ENCODE measurements at regions not wholly inside any gene's neighbourhood (a gene's known extent, or its start where the extent isn't known, plus 50 kb on each side); places are given as distances from the start of the nearest gene placed in this dataset.
"Not testable (repeated sequence)": the region's sequence is repeated elsewhere in the genome, so short reads cannot be mapped to it uniquely, and the experiment has no call there.

DNA sequence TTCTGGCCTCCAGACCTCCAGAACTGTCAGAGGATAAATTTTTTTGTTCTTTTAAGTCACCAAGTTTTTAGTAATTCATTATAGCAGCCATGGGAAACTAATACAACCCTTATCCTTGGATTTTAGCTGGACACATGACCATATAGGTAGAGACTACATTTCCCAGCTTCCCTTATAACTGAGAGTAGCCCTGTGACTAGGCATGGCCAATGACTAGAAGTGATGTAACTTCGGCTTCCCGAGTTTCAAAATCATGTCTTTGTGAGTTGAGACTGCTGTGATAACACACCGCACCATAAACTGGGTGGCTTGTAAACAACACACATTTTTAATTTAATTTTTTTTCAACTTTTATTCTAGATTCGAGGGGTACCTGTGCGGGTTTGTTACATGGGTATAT is 134.0 kb upstream of the SERTAD2 start:
- intact Hi-C loops (cut with DNase I): no loop called here
- DNase-seq (ENCODE audit: low spot score): no peak

DNA sequence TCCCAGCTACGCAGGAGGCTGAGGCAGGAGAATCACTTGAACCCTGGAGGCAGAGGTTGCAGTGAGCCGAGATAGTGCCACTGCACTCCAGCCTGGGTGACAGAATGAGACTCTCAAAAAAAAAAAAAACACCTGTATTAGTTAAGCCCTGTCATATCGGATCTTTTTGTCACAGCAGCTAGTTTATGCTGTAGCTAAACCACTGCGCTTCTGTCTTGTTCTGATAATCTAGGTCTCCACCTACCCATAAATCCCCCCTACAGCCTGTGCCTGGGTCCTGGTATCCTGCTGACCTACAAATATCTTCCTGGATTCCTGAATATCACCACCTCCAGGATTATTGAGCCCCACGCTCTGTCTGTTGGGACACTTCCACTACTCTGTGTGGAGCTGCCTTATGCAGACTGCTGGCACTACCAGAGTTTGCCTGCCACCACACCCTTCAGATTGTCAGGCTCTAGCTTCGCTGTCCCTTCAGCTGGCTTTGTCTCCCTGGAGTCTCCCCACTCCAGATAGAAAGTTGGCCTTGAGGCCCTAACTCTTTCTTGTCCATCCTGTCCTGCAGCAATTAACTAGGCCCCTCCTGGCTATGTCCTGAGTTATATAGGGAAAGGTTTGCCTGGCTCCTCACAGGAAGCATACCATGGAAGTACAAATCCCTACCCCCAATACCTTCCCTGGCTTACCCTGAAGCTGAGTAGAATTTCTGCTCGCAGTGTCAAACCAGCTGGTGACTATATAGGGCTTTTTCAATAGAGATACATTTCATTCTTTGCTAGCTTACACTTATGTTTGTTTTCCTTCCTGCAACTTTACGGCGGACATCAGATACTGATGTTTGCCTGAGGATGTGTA is 136.0 kb upstream of the SERTAD2 start:
- DNase-seq (ENCODE audit: low spot score): no peak
- intact Hi-C loops (cut with DNase I): no loop called here

GRCh38 chr2:64792300-64792699 is 138.6 kb upstream of the SERTAD2 start:
- intact Hi-C loops (cut with DNase I): no loop called here
- no peak for DNase-seq (ENCODE audit: low spot score)

GRCh38 chr2:64792995-64793639 is 139.4 kb upstream of the SERTAD2 start:
- no peak for DNase-seq (ENCODE audit: low spot score)
- intact Hi-C loops (cut with DNase I): no loop called here

GRCh38 chr2:64793701-64794100 is 140.0 kb upstream of the SERTAD2 start:
- no peak for DNase-seq (ENCODE audit: low spot score)
- intact Hi-C loops (cut with DNase I): no loop called here

- DNase-seq (ENCODE audit: low spot score): no peak
- intact Hi-C loops (cut with DNase I): no loop called here
Observed at GRCh38 chr2:64794426-64794995, 140.8 kb upstream of the SERTAD2 start.

DNA sequence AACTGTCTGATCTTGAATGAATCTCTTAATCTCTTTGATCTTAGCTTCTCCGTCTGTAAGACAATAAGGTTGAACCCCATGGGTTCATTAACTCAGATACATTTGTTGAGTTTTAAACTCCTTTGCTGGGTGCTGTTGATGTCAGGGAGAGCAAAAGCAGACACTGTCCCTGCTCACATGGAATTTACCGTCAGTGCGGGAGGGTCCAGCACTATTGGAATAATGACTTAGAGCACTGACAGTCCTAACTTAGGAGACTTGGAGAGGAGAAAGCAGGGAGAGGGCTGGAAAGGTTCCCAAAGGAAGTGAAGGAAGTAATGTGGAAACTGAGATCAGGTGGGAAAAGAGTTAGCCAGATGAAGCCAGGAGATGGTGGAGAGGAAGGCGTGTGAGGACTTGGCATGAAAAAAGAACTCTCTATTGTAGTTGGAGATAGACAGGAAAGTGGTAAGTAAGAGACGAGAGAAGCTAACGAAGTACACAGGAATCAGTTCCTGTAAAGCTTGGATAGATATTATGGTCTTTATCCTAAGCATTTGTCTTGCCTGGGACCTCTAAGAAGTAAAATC is 141.4 kb upstream of the SERTAD2 start:
- no peak for DNase-seq (ENCODE audit: low spot score)
- intact Hi-C loops (cut with DNase I): no loop called here

GRCh38 chr2:64796926-64797325 is 143.2 kb upstream of the SERTAD2 start:
- intact Hi-C loops (cut with DNase I): no loop called here

DNA sequence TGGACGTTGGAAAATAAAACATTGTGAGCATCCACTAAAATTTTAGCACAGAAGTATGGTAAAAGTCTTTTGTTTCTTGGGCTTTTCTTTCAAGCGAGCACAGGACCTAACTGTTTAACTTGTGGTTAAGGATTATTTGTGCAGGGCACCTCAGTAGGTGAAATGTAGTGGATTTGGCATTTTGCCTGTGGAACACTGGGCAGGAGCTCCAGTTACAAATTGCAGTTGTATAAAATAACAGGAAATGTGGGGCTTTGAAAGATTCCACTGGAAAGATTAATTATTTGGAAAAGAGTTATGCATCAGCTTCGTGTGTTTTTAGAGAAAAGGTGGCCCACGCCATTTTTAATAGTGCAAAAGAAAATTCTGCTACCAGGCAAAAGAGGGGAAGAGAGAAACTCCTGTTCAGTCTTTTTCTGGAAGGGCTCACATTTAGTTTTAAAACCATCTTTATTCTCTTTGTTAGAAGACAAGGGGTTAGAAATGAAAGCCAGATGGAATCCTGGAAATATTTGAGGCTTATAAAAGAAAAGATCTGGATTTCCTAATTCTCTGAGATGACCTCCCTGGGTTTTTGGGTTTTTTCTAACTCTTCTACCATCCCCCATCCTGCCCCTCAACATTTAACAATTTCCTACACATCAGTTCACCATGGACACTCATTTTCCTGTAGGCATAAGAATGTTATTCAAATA is 144.3 kb upstream of the SERTAD2 start:
- no peak for DNase-seq (ENCODE audit: low spot score)
- intact Hi-C loops (cut with DNase I): no loop called here

More at GRCh38 chr2:64796926-64797325, 143.2 kb upstream of the SERTAD2 start:
- no peak for DNase-seq (ENCODE audit: low spot score)

DNA sequence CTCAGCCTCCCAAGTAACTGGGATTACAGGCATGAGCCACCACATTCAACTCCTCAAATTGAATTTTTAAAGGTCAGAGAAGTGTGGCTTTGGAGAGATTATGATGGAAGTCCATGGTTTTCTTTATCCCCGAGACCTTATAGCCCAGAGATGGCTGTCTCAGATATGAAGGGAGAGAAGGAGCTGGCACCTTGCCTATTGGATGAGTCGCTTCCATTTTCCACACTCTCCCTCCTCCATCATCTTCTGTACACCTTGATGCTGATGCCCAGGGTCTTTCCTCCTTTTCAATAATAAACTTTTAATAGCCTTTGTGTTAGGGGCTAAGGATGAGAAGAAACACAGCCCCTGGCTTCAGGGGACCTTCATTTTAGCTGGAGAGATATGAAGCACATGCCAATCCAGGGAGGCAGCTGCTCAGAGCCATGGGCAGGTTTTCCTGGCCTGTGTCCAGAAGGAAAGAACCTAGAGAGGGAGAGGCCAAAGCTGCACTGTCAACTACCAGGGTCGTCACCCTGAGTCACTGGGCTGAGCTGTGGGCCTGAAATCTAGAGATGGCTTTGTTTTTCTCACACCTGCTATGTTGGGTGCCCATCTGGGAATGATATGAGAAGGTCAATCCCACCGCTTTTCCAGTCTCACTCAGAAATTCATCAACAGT is 146.0 kb upstream of the SERTAD2 start:
- intact Hi-C loops (cut with DNase I): no loop called here
- no peak for DNase-seq (ENCODE audit: low spot score)

DNA sequence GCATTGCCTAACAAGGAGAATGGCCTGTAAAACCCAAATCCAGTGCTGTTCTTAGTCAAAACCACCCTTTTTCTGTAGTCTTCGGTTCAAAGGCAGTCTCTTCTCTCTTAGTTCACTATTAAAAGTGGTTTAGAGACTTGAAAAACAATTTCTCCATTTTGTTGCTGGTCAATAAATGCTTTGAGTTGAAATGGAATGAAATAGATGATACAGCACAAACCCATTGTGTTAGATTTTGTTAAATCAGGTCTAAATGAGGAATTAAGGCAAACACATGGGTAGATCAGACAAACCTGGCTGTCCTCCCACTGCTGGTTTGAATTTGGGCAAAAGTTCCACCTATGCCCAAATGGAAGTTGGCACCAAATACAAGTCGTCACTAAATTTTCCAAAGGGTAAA is 150.1 kb upstream of the SERTAD2 start:
- DNase-seq (ENCODE audit: low spot score): no peak
- intact Hi-C loops (cut with DNase I): no loop called here

DNA sequence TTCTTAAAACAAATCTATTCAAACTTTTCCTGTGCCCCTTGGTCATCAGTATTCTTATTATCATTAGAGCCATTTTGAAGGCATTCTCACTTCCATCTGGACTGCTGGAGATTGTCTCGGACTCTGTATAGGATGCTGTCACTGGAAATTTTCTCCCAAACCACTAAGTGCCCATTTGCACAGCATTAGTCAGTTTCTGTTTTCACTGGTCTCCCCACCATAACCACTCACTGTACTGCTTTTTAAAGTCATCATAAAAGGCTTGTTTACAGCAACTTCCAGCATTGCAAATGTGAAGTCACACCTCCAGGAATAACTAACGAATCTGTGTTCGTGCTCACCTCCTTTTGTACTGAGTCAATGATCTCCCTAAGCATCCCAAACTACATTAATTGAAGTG is 150.9 kb upstream of the SERTAD2 start:
- DNase-seq (ENCODE audit: low spot score): no peak
- intact Hi-C loops (cut with DNase I): no loop called here

- no peak for DNase-seq (ENCODE audit: low spot score)
Observed at GRCh38 chr2:64807417-64807816, 153.7 kb upstream of the SERTAD2 start.

GRCh38 chr2:64808092-64808491 is 154.4 kb upstream of the SERTAD2 start:
- intact Hi-C loops (cut with DNase I): no loop called here
- no peak for DNase-seq (ENCODE audit: low spot score)

More at GRCh38 chr2:64807417-64807816, 153.7 kb upstream of the SERTAD2 start:
- intact Hi-C loops (cut with DNase I): no loop called here

DNA sequence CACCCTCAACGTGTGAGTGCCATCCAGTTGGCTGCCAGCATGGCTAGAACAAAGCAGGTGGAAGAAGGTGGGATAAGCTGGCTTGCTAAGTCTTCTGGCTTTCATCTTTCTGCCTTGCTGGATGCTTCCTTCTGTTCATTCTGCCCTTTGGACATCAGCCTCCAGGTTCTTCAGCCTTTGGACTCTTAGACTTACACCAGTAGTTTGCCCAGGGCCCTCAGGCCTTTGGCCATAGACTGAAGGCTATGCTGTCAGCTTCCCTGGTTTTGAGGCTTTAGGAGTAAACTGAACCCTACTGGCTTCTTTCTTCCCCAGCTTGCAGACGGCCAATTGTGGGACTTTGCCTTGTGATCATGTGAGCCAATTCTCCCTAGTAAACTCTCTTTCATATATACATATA is 155.0 kb upstream of the SERTAD2 start:
- DNase-seq (ENCODE audit: low spot score): no peak
- intact Hi-C loops (cut with DNase I): no loop called here

- intact Hi-C loops (cut with DNase I): no loop called here
Observed at GRCh38 chr2:64809216-64809615, 155.5 kb upstream of the SERTAD2 start.

GRCh38 chr2:64812285-64812684 is 158.6 kb upstream of the SERTAD2 start:
- intact Hi-C loops (cut with DNase I): no loop called here
- DNase-seq (ENCODE audit: low spot score): no peak

More at GRCh38 chr2:64809216-64809615, 155.5 kb upstream of the SERTAD2 start:
- DNase-seq (ENCODE audit: low spot score): no peak

DNA sequence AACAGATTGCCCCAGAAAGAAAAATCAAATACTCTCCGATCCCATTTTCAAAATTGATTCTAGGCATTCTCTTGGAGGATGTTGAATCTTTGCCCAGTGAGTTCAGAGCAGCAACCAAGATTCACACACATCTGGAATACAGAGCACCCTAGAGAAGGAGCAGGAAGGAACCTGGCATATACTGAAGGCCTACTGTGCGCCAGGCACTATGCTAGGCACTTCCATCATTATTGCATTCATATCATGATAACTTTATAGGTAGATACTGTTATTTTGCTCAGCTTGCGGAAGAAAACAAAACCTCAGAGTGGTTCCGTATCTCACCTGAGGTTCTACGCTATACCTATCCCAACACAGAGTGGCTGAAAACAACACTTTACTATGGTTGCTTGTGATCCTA is 160.3 kb upstream of the SERTAD2 start:
- intact Hi-C loops (cut with DNase I): no loop called here
- no peak for DNase-seq (ENCODE audit: low spot score)

- DNase-seq (ENCODE audit: low spot score); intact Hi-C loops (cut with DNase I): not testable (repeated sequence)
Observed at GRCh38 chr2:64816526-64816925, 162.8 kb upstream of the SERTAD2 start.

Measured in cardiac septum (tissue), 1 donor.